ENCODE measurements at regions not wholly inside any gene's neighbourhood (a gene's known extent, or its start where the extent isn't known, plus 50 kb on each side); places are given as distances from the start of the nearest gene placed in this dataset.
"Not testable (repeated sequence)": the region's sequence is repeated elsewhere in the genome, so short reads cannot be mapped to it uniquely, and the experiment has no call there.

DNA sequence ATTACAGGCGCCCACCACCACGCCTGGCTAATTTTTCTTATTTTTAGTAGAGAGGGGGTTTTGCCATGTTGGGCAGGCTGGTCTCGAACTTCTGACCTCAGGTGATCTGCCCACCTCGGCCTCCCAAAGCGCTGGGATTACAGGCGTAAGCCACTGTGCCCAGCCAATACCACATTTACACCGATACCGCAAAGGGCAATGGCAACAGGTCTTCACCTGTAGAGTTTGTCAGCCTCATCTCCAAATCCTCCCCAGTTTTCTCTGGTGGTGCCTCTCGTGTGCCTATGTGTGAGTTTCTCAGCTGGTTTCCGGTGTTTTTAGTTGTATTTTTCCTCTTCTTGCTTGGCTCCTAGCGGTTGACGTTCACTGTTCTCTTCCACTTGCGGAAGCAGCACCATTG lies 52.0 kb upstream of the LYZL1 start:
- not testable (repeated sequence) for DNase-seq

DNA sequence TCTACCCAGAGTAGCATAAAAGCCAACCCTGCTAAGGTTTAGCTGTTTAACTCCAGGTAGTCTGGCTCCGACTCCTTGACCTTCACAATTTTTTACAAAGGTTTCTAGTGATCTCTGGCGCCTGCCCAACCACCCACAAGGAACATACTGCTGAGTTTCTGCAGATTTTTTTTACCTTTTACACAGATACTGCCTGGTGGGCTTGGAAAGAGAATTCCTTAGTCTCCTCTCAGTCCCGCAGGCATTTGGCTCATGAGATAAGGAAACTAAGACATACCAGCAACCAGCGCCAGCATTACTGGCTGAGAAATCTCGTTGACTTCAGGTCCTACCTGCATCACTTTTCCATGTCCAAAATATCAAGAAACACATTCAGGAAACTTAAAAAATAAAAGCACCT lies 51.1 kb upstream of the LYZL1 start:
- DNase-seq: no peak

DNA sequence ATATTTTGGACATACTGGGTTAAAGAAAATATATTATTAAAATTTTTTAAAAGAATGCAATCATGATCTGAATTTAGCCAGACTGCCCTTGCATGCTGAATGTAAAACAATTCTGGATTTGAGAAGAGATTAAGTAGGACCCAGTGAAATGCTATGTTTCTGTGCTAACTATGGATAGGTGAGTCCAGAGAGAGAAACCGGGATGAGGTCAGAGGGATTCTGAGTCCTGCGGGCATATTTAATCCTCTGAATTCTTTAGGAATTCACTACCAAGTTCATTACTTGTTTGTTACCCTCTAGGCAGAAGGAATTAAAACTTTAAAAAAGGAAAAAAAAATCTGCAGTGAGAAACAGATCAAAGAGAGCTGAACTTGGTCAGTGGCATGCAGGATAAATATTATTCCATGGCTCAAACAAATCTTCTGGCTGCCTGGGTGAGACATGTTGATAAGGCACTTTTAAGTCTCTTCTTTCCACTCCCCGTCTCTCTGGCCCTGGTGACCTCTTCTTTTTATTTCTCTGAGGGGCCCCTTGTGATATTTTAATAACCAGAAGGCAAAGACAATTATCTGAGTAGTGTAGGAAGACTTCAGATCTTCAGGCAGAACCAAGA lies 50.2 kb upstream of the LYZL1 start:
- no peak for DNase-seq
